Liver (tissue), 8 donors: ENCODE measurements at regions not wholly inside any gene's neighbourhood (a gene's known extent, or its start where the extent isn't known, plus 50 kb on each side); places are given as distances from the start of the nearest gene placed in this dataset.

Experiments
- DNase-seq: peaks from one replicate; pipeline ENCODE4 v3.0.0-alpha.2; 2017; ENCODE audit warnings: low spot score
- H3K27ac ChIP-seq, 2 donors: one replicate each; pipeline ENCODE4 v1.7.0; 2013; ENCODE audit warnings: inconsistent platforms in 2 of 2, low read length in 2 of 2, control low read depth in 1 of 2, low read depth in 1 of 2, mild to moderate bottlenecking in 1 of 2
- H3K27me3 ChIP-seq, 4 donors: one replicate each; pipeline versions ENCODE4 v1.6.1 to v1.7.0; 2013; ENCODE audit warnings: low read length in 3 of 4, inconsistent platforms in 1 of 4, mild to moderate bottlenecking in 1 of 4, moderate library complexity in 1 of 4; ENCODE audit not compliant: control insufficient read depth in 4 of 4, insufficient read depth in 4 of 4
- H3K36me3 ChIP-seq, 4 donors: one replicate each; pipeline versions ENCODE4 v1.6.1 to v1.7.0; 2013; ENCODE audit warnings: low read length in 3 of 4, mild to moderate bottlenecking in 3 of 4, low read depth in 1 of 4, moderate library complexity in 1 of 4; ENCODE audit not compliant: control insufficient read depth in 4 of 4, insufficient read depth in 3 of 4
- H3K4me1 ChIP-seq, 4 donors: one replicate each; pipeline versions ENCODE4 v1.6.1 to v1.7.0; 2013; ENCODE audit warnings: low read length in 3 of 4, mild to moderate bottlenecking in 3 of 4, moderate library complexity in 1 of 4; ENCODE audit not compliant: control insufficient read depth in 4 of 4, insufficient read depth in 4 of 4
- H3K4me3 ChIP-seq, 3 donors: one replicate each; pipeline versions ENCODE4 v1.6.1 to v1.7.0; 2013; ENCODE audit warnings: low read length in 3 of 3, control low read depth in 1 of 3, low read depth in 1 of 3, mild to moderate bottlenecking in 1 of 3
- H3K9ac ChIP-seq, 2 donors: one replicate each; pipeline ENCODE4 v1.7.0; 2013; ENCODE audit warnings: low read length in 2 of 2, mild to moderate bottlenecking in 2 of 2, moderate library complexity in 2 of 2, control low read depth in 1 of 2, low read depth in 1 of 2
- H3K9me3 ChIP-seq, 4 donors: one replicate each; pipeline versions ENCODE4 v1.6.1 to v1.7.0; 2013; ENCODE audit warnings: low read length in 3 of 4; ENCODE audit not compliant: control insufficient read depth in 4 of 4
- CTCF ChIP-seq: fragments of 150-350 bp; IDR thresholded peaks from 2 replicates; pipeline ENCODE4 v1.5.1; 2017; ENCODE audit warnings: improper control_type of control experiment, low read depth, low read length; ENCODE audit not compliant: missing input control
- EGR1 ChIP-seq, 2 donors: IDR thresholded peaks; 2 replicates each; pipeline ENCODE4 v1.6.1; 2016 to 2018; ENCODE audit warnings: antibody characterized with exemption in 2 of 2, low read depth in 2 of 2
- FOXA2 ChIP-seq: IDR thresholded peaks from 2 replicates; pipeline ENCODE4 v1.6.1; 2016; ENCODE audit warnings: antibody characterized with exemption
- GABPA ChIP-seq, 2 donors: IDR thresholded peaks in 1 of 2; conservative IDR thresholded peaks in 1 of 2; 2 replicates each; pipeline ENCODE4 v1.6.1; 2016; ENCODE audit warnings: antibody characterized with exemption in 2 of 2, mild to moderate bottlenecking in 1 of 2, moderate library complexity in 1 of 2
- HNF4A ChIP-seq, 2 donors: conservative IDR thresholded peaks; 2 replicates each; pipeline ENCODE4 v1.6.1; 2016; ENCODE audit warnings: antibody characterized with exemption in 2 of 2, mild to moderate bottlenecking in 2 of 2
- HNF4G ChIP-seq: IDR thresholded peaks from 2 replicates; pipeline ENCODE4 v1.6.1; 2016; ENCODE audit warnings: antibody characterized with exemption
- JUND ChIP-seq, 2 donors: IDR thresholded peaks; 2 replicates each; pipeline ENCODE4 v1.6.1; 2016; ENCODE audit warnings: antibody characterized with exemption in 2 of 2
- MAX ChIP-seq: IDR thresholded peaks from 2 replicates; pipeline ENCODE4 v1.6.1; 2016; ENCODE audit warnings: antibody characterized with exemption
- NR2F2 ChIP-seq: IDR thresholded peaks from 2 replicates; pipeline ENCODE4 v1.6.1; 2016; ENCODE audit warnings: antibody characterized with exemption
- RAD21 ChIP-seq, 2 donors: IDR thresholded peaks; 2 replicates each; pipeline ENCODE4 v1.6.1; 2016; ENCODE audit warnings: antibody characterized with exemption in 2 of 2, mild to moderate bottlenecking in 2 of 2
- REST ChIP-seq: IDR thresholded peaks from 2 replicates; pipeline ENCODE4 v1.6.1; 2016; ENCODE audit warnings: antibody characterized with exemption, mild to moderate bottlenecking
- RXRA ChIP-seq, 2 donors: IDR thresholded peaks; 2 replicates each; pipeline ENCODE4 v1.6.1; 2017 to 2018; ENCODE audit warnings: antibody characterized with exemption in 2 of 2, mild to moderate bottlenecking in 1 of 2
- SP1 ChIP-seq: IDR thresholded peaks from 2 replicates; pipeline ENCODE4 v1.6.1; 2018; ENCODE audit warnings: antibody characterized with exemption, mild to moderate bottlenecking
- TAF1 ChIP-seq: conservative IDR thresholded peaks from 2 replicates; pipeline ENCODE4 v1.6.1; 2016; ENCODE audit warnings: antibody characterized with exemption, mild to moderate bottlenecking
- YY1 ChIP-seq: IDR thresholded peaks from 2 replicates; pipeline ENCODE4 v1.6.1; 2016; ENCODE audit warnings: antibody characterized with exemption, mild to moderate bottlenecking
- WGBS: extraction: QIAGEN DNeasy Blood & Tissue Kit; methylation state at CpG from one replicate; pipeline ENCODE4 v1.1.7; 2013; 5-methylcytosine and 5-hydroxymethylcytosine counted together
- donor health status: healthy.
- donor health status: healthy.
- donor health status: healthy.
- donor health status: healthy.
- donor health status: healthy.

GRCh38 chr19:31147234-31147633, 202.0 kb downstream of the TSHZ3 start:
- no peak for DNase-seq
- no peak overlapping the region for H3K27ac ChIP-seq
- H3K4me1 ChIP-seq: no peaks in the 10 kb centered on the region
- no peak overlapping the region for H3K4me3 ChIP-seq
- TF ChIP-seq YY1: no peak
- no peak for TF ChIP-seq SP1
- TF ChIP-seq RXRA (IDR thresholded peaks at IDR 0.05): no peak
- TF ChIP-seq GABPA (IDR thresholded peaks at IDR 0.05 in 1 of 2, conservative IDR thresholded peaks at IDR 0.05 in 1 of 2): no peak
- TF ChIP-seq JUND (IDR thresholded peaks at IDR 0.05): no peak
- TF ChIP-seq TAF1: no peak
- TF ChIP-seq FOXA2: no peak
- TF ChIP-seq MAX: no peak
- no peak for TF ChIP-seq HNF4A (conservative IDR thresholded peaks at IDR 0.05)
- TF ChIP-seq HNF4G: no peak
- no peaks in the 10 kb centered on the region for H3K27me3 ChIP-seq
- no peaks in the 10 kb centered on the region for H3K36me3 ChIP-seq
- no peak overlapping the region for H3K9ac ChIP-seq
- H3K9me3 ChIP-seq: no peaks in the 10 kb centered on the region
- 82% methylated on average over 2 of the region's 2 CpGs for WGBS

- no peak for DNase-seq
- H3K9ac ChIP-seq: no peak overlapping the region
- no peaks in the 10 kb centered on the region for H3K4me1 ChIP-seq
- no peaks in the 10 kb centered on the region for H3K9me3 ChIP-seq
- TF ChIP-seq HNF4A (conservative IDR thresholded peaks at IDR 0.05) (no peak), MAX (no peak), RAD21 (IDR thresholded peaks at IDR 0.05) (no peak), FOXA2 (no peak), CTCF (no peak), EGR1 (IDR thresholded peaks at IDR 0.05; ENCODE audit: low read depth in 2 of 2) (no peak), NR2F2 (no peak), REST (no peak), SP1 (no peak)
- WGBS: 79% methylated on average over 16 of the region's 16 CpGs
- H3K4me3 ChIP-seq: no peak overlapping the region
- H3K36me3 ChIP-seq: no peaks in the 10 kb centered on the region
- H3K27me3 ChIP-seq: no peaks in the 10 kb centered on the region
- no peak overlapping the region for H3K27ac ChIP-seq
These were observed 202.6 kb downstream of the TSHZ3 start for GRCh38 chr19:31146546-31147183.
